ENCODE measurements at regions not wholly inside any gene's neighbourhood (a gene's known extent, or its start where the extent isn't known, plus 50 kb on each side); places are given as distances from the start of the nearest gene placed in this dataset.

DNA sequence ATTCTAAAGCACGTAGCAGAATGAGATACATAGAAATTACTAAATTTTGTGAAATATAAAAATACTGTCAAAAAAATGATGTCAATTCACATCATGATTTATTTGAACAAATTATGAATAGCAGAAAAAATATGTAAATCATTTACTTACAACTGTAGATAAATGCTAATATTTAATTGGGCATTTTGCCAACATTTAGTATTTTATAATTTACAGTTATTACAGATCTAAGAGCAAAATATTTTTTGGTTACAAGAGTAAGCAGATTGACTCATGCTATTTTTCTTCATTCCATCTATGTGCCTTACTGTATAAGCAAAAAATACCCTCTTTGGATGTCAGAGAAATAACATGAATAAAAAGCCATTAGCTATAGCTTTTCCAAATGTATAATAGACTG lies 282.3 kb upstream of the RGS18 start:
- POLR2A ChIA-PET, result no interaction called here
- no peak for FAIRE-seq

More for the DNA sequence above, 282.3 kb upstream of the RGS18 start:
- in situ Hi-C loops (cut with HindIII; ENCODE audit: extremely low pct_ligation_motif_present, low pct_unique_long_range_greater_than_20kb) (no loop called here), intact Hi-C loops (cut with micrococcal nuclease; ENCODE audit: unreplicated experiment) (no loop called here)
- Histone ChIP-seq H3K4me1 (ENCODE audit: insufficient read depth, low read length) (no peaks in the 10 kb centered on the region), H3K27me3 (ENCODE audit: control insufficient read depth in 1 of 2, insufficient read depth in 2 of 2, low read length in 2 of 2) (no peaks in the 10 kb centered on the region), H2AFZ (ENCODE audit: low read length) (no peak overlapping the region), H3K9me3 (ENCODE audit: low read length) (no peaks in the 10 kb centered on the region), H3K27ac (ENCODE audit: extremely low read length, insufficient read depth, low read length) (no peak overlapping the region), H3K79me2 (ENCODE audit: insufficient read depth, low read length) (no peaks in the 10 kb centered on the region), H3K9ac (ENCODE audit: insufficient read depth, low read depth, low read length) (no peak overlapping the region), H4K20me1 (ENCODE audit: insufficient read depth, low read length) (no peaks in the 10 kb centered on the region), H3K4me2 (ENCODE audit: low read depth, low read length) (no peak overlapping the region), H3K4me3 (replicated peaks in 1 of 3; ENCODE audit: insufficient read depth in 1 of 3, low read depth in 2 of 3, low read length in 3 of 3) (no peak overlapping the region), H3K36me3 (replicated peaks in 1 of 2; ENCODE audit: control insufficient read depth in 1 of 2, insufficient read depth in 2 of 2, low read length in 2 of 2) (no peaks in the 10 kb centered on the region)
- TF ChIP-seq ZNF652 (CRISPR knock-in tag; IDR thresholded peaks at IDR 0.05; ENCODE audit: borderline replicate concordance, low read depth) (no peak), REL (CRISPR knock-in tag; conservative IDR thresholded peaks at IDR 0.05) (no peak), ARID2 (CRISPR knock-in tag; IDR thresholded peaks at IDR 0.05; ENCODE audit: borderline replicate concordance) (no peak), MYC (CRISPR knock-in tag; IDR thresholded peaks at IDR 0.05; ENCODE audit: borderline replicate concordance) (no peak), KLF11 (CRISPR knock-in tag; IDR thresholded peaks at IDR 0.05) (no peak), ZNF749 (CRISPR knock-in tag; IDR thresholded peaks at IDR 0.05; ENCODE audit: borderline replicate concordance) (no peak), ZKSCAN8 (CRISPR knock-in tag; IDR thresholded peaks at IDR 0.05; ENCODE audit: borderline replicate concordance) (no peak), ZNF720 (CRISPR knock-in tag; IDR thresholded peaks at IDR 0.05) (no peak), PHF8 (CRISPR knock-in tag; IDR thresholded peaks at IDR 0.05) (no peak), TRIM24 (CRISPR knock-in tag; IDR thresholded peaks at IDR 0.05) (no peak), HOXD1 (CRISPR knock-in tag; IDR thresholded peaks at IDR 0.05) (no peak), EEA1 (CRISPR knock-in tag; IDR thresholded peaks at IDR 0.05; ENCODE audit: borderline replicate concordance) (no peak), ZNF557 (CRISPR knock-in tag; IDR thresholded peaks at IDR 0.05) (no peak)
- TF ChIP-seq, protein P1, sequence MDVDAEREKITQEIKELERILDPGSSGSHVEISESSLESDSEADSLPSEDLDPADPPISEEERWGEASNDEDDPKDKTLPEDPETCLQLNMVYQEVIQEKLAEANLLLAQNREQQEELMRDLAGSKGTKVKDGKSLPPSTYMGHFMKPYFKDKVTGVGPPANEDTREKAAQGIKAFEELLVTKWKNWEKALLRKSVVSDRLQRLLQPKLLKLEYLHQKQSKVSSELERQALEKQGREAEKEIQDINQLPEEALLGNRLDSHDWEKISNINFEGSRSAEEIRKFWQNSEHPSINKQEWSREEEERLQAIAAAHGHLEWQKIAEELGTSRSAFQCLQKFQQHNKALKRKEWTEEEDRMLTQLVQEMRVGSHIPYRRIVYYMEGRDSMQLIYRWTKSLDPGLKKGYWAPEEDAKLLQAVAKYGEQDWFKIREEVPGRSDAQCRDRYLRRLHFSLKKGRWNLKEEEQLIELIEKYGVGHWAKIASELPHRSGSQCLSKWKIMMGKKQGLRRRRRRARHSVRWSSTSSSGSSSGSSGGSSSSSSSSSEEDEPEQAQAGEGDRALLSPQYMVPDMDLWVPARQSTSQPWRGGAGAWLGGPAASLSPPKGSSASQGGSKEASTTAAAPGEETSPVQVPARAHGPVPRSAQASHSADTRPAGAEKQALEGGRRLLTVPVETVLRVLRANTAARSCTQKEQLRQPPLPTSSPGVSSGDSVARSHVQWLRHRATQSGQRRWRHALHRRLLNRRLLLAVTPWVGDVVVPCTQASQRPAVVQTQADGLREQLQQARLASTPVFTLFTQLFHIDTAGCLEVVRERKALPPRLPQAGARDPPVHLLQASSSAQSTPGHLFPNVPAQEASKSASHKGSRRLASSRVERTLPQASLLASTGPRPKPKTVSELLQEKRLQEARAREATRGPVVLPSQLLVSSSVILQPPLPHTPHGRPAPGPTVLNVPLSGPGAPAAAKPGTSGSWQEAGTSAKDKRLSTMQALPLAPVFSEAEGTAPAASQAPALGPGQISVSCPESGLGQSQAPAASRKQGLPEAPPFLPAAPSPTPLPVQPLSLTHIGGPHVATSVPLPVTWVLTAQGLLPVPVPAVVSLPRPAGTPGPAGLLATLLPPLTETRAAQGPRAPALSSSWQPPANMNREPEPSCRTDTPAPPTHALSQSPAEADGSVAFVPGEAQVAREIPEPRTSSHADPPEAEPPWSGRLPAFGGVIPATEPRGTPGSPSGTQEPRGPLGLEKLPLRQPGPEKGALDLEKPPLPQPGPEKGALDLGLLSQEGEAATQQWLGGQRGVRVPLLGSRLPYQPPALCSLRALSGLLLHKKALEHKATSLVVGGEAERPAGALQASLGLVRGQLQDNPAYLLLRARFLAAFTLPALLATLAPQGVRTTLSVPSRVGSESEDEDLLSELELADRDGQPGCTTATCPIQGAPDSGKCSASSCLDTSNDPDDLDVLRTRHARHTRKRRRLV (CRISPR knock-in tag; IDR thresholded peaks at IDR 0.05), result no peak
- TF ChIP-seq, protein P2, sequence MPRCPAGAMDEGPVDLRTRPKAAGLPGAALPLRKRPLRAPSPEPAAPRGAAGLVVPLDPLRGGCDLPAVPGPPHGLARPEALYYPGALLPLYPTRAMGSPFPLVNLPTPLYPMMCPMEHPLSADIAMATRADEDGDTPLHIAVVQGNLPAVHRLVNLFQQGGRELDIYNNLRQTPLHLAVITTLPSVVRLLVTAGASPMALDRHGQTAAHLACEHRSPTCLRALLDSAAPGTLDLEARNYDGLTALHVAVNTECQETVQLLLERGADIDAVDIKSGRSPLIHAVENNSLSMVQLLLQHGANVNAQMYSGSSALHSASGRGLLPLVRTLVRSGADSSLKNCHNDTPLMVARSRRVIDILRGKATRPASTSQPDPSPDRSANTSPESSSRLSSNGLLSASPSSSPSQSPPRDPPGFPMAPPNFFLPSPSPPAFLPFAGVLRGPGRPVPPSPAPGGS (CRISPR knock-in tag; IDR thresholded peaks at IDR 0.05), result no peak
- TF ChIP-seq, protein P3, sequence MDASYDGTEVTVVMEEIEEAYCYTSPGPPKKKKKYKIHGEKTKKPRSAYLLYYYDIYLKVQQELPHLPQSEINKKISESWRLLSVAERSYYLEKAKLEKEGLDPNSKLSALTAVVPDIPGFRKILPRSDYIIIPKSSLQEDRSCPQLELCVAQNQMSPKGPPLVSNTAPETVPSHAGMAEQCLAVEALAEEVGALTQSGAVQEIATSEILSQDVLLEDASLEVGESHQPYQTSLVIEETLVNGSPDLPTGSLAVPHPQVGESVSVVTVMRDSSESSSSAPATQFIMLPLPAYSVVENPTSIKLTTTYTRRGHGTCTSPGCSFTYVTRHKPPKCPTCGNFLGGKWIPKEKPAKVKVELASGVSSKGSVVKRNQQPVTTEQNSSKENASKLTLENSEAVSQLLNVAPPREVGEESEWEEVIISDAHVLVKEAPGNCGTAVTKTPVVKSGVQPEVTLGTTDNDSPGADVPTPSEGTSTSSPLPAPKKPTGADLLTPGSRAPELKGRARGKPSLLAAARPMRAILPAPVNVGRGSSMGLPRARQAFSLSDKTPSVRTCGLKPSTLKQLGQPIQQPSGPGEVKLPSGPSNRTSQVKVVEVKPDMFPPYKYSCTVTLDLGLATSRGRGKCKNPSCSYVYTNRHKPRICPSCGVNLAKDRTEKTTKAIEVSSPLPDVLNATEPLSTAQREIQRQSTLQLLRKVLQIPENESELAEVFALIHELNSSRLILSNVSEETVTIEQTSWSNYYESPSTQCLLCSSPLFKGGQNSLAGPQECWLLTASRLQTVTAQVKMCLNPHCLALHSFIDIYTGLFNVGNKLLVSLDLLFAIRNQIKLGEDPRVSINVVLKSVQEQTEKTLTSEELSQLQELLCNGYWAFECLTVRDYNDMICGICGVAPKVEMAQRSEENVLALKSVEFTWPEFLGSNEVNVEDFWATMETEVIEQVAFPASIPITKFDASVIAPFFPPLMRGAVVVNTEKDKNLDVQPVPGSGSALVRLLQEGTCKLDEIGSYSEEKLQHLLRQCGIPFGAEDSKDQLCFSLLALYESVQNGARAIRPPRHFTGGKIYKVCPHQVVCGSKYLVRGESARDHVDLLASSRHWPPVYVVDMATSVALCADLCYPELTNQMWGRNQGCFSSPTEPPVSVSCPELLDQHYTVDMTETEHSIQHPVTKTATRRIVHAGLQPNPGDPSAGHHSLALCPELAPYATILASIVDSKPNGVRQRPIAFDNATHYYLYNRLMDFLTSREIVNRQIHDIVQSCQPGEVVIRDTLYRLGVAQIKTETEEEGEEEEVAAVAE (CRISPR knock-in tag; IDR thresholded peaks at IDR 0.05; ENCODE audit: borderline replicate concordance), result no peak
- no TSS peak for BruUV-seq (replicated peaks)
- ATAC-seq, result no peak
- CTCF ChIA-PET (ENCODE audit: low intra/inter-chr PET ratio, low total read pairs), result no interaction called here
- whole genome bisulfite sequencing (ENCODE audit: low lambda C conversion rate), result 25% methylated on average over 1 of the region's 1 CpG
- DNase-seq (ENCODE audit: low spot score), result no peak

All from HepG2 (cell line).